Stomach (tissue), 8 donors: ENCODE measurements at regions not wholly inside any gene's neighbourhood (a gene's known extent, or its start where the extent isn't known, plus 50 kb on each side); places are given as distances from the start of the nearest gene placed in this dataset.

Source experiments
- DNase-seq, 2 donors: peaks; one replicate each; pipeline versions ENCODE4 v3.0.0 to v3.0.0-alpha.2; 2013 to 2019
- H3K27ac ChIP-seq, 5 donors: fragments of 200-600 bp in 4 of 5; sonication (generic) in 4 of 5; one replicate each; pipeline ENCODE4 v1.5.1; 2013 to 2019; ENCODE audit warnings: mild to moderate bottlenecking in 1 of 5, moderate library complexity in 1 of 5
- H3K27me3 ChIP-seq, 3 donors: fragments of 200-600 bp; sonication (generic); one replicate each; pipeline ENCODE4 v1.5.1; 2017 to 2019; ENCODE audit warnings: mixed run types in 1 of 3
- H3K36me3 ChIP-seq, 4 donors: fragments of 200-600 bp; sonication (generic); 1 replicate in 3 of 4; 2 replicates in 1 of 4; pipeline ENCODE4 v1.5.1; 2016 to 2019
- H3K4me1 ChIP-seq, 4 donors: fragments of 200-600 bp; sonication (generic); one replicate each; pipeline ENCODE4 v1.5.1; 2016 to 2019
- H3K4me3 ChIP-seq, 4 donors: fragments of 200-600 bp; sonication (generic) in 3 of 4; one replicate each; pipeline ENCODE4 v1.5.1; 2016 to 2019; ENCODE audit warnings: mild to moderate bottlenecking in 1 of 4
- H3K9me3 ChIP-seq, 4 donors: fragments of 200-600 bp; sonication (generic); one replicate each; pipeline ENCODE4 v1.5.1; 2016 to 2019
- EP300 ChIP-seq: sonication (generic); formaldehyde crosslinking; IDR thresholded peaks from one replicate; pipeline ENCODE4 v1.6.1; 2017; ENCODE audit warnings: antibody characterized with exemption
- POLR2A ChIP-seq, 4 donors: fragments of 450-650 bp; IDR thresholded peaks; one replicate each; pipeline ENCODE4 v1.6.1; 2016; ENCODE audit warnings: antibody characterized with exemption in 4 of 4, control low read depth in 2 of 4, mild to moderate bottlenecking in 1 of 4, moderate library complexity in 1 of 4
- POLR2AphosphoS5 ChIP-seq, 3 donors: sonication (generic); formaldehyde crosslinking; IDR thresholded peaks; one replicate each; pipeline ENCODE4 v1.6.1; 2016; ENCODE audit warnings: antibody characterized with exemption in 3 of 3
- WGBS, 5 donors: extraction: QIAGEN DNeasy Blood & Tissue Kit in 3 of 5; methylation state at CpG; one replicate each; pipeline versions ENCODE4 v1.1.5 to v1.1.7; 2013 to 2018; 5-methylcytosine and 5-hydroxymethylcytosine counted together
- intact Hi-C: fragments of 100-400 bp; cut with DNase I; formaldehyde crosslinking; loops from one replicate; pipeline ENCODE4 v1.15.1; 2023; ENCODE audit warnings: low total_unique reads
- TF ChIP-seq, protein P1 (sequence below), 7 experiments: fragments of 450-650 bp in 4 of 7; fragments of 200-600 bp in 3 of 7; sonication (generic) in 3 of 7; IDR thresholded peaks; one replicate each; pipeline ENCODE4 v1.5.1; 2016 to 2019; ENCODE audit warnings: antibody characterized with exemption in 7 of 7, control low read depth in 2 of 7, mild to moderate bottlenecking in 1 of 7
- donor health status: healthy with polysubstance abuse.
- donor health status: Bipolar disorder and iron deficiency.
- donor health status: healthy.

GRCh38 chr4:56255820-56256219 lies 131.5 kb downstream of the AASDH start:
- no peaks in the 10 kb centered on the region for H3K9me3 ChIP-seq
- H3K4me1 ChIP-seq: no peaks in the 10 kb centered on the region
- DNase-seq: no peak
- no peak overlapping the region for H3K27ac ChIP-seq
- H3K4me3 ChIP-seq: no peak overlapping the region
- 95 to 100% (median 98%) methylated on average over 1 of the region's 1 CpG for WGBS, 5 donors
- intact Hi-C loops: no loop called here
- no peaks in the 10 kb centered on the region for H3K36me3 ChIP-seq
- TF ChIP-seq, protein P1, sequence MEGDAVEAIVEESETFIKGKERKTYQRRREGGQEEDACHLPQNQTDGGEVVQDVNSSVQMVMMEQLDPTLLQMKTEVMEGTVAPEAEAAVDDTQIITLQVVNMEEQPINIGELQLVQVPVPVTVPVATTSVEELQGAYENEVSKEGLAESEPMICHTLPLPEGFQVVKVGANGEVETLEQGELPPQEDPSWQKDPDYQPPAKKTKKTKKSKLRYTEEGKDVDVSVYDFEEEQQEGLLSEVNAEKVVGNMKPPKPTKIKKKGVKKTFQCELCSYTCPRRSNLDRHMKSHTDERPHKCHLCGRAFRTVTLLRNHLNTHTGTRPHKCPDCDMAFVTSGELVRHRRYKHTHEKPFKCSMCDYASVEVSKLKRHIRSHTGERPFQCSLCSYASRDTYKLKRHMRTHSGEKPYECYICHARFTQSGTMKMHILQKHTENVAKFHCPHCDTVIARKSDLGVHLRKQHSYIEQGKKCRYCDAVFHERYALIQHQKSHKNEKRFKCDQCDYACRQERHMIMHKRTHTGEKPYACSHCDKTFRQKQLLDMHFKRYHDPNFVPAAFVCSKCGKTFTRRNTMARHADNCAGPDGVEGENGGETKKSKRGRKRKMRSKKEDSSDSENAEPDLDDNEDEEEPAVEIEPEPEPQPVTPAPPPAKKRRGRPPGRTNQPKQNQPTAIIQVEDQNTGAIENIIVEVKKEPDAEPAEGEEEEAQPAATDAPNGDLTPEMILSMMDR (IDR thresholded peaks at IDR 0.05): no peak
- TF ChIP-seq EP300: no peak
- no peak for TF ChIP-seq POLR2A (IDR thresholded peaks at IDR 0.05)
- no peak for TF ChIP-seq POLR2AphosphoS5 (IDR thresholded peaks at IDR 0.05)
- H3K27me3 ChIP-seq: no peaks in the 10 kb centered on the region

- intact Hi-C loops: no loop called here
- Histone ChIP-seq H3K4me3 (no peak overlapping the region), H3K36me3 (no peaks in the 10 kb centered on the region), H3K9me3 (no peaks in the 10 kb centered on the region), H3K27me3 (no peaks in the 10 kb centered on the region), H3K27ac (no peak overlapping the region), H3K4me1 (no peaks in the 10 kb centered on the region)
- no peak for DNase-seq
- WGBS, 5 donors: 73 to 82% (median 78%) methylated on average over 4 of the region's 4 CpGs
- TF ChIP-seq POLR2A (IDR thresholded peaks at IDR 0.05) (no peak), EP300 (no peak), POLR2AphosphoS5 (IDR thresholded peaks at IDR 0.05) (no peak)
- TF ChIP-seq, protein P1 (IDR thresholded peaks at IDR 0.05): no peak
Measured at GRCh38 chr4:56253666-56254305, 133.5 kb downstream of the AASDH start.

GRCh38 chr4:56252561-56253152 lies 134.6 kb downstream of the AASDH start:
- TF ChIP-seq POLR2A (IDR thresholded peaks at IDR 0.05): no peak
- TF ChIP-seq POLR2AphosphoS5 (IDR thresholded peaks at IDR 0.05): no peak
- TF ChIP-seq EP300: no peak
- TF ChIP-seq, protein P1 (IDR thresholded peaks at IDR 0.05): no peak
- H3K4me1 ChIP-seq: no peaks in the 10 kb centered on the region
- DNase-seq: no peak
- H3K27me3 ChIP-seq: no peaks in the 10 kb centered on the region
- no peak overlapping the region for H3K27ac ChIP-seq
- intact Hi-C loops: no loop called here
- H3K4me3 ChIP-seq: no peak overlapping the region
- H3K36me3 ChIP-seq: no peaks in the 10 kb centered on the region
- 57 to 82% (median 72%) methylated on average over 4 of the region's 4 CpGs for WGBS, 5 donors
- no peaks in the 10 kb centered on the region for H3K9me3 ChIP-seq

- intact Hi-C loops: no loop called here
- DNase-seq: peak in 1 of 2 donors; percentile 19
- 59 to 82% (median 72%) methylated on average over 3 of the region's 3 CpGs for WGBS, 5 donors
- no peaks in the 10 kb centered on the region for H3K9me3 ChIP-seq
- TF ChIP-seq EP300 (no peak), POLR2A (IDR thresholded peaks at IDR 0.05) (no peak), POLR2AphosphoS5 (IDR thresholded peaks at IDR 0.05) (no peak)
- TF ChIP-seq, protein P1 (IDR thresholded peaks at IDR 0.05): no peak
- H3K36me3 ChIP-seq: no peaks in the 10 kb centered on the region
- no peaks in the 10 kb centered on the region for H3K4me1 ChIP-seq
- H3K4me3 ChIP-seq: no peak overlapping the region
- no peak overlapping the region for H3K27ac ChIP-seq
- H3K27me3 ChIP-seq: no peaks in the 10 kb centered on the region
Measured at GRCh38 chr4:56251556-56251955, 135.7 kb downstream of the AASDH start.
